HL-60 (cell line): ENCODE measurements at regions not wholly inside any gene's neighbourhood (a gene's known extent, or its start where the extent isn't known, plus 50 kb on each side); places are given as distances from the start of the nearest gene placed in this dataset.

Source experiments
- DNase-seq, 2 experiments: peaks; one replicate each; pipeline ENCODE4 v3.0.0-alpha.2; 2010 to 2020; ENCODE audit warnings: low read depth in 1 of 2, low spot score in 1 of 2
- H3K27ac ChIP-seq: fragments of 250-450 bp; sonication (Bioruptor Pico); replicated peaks from 2 replicates; pipeline ENCODE4 v1.5.1; 2020; ENCODE audit warnings: mild to moderate bottlenecking, moderate library complexity
- H3K27me3 ChIP-seq: fragments of 250-450 bp; sonication (Bioruptor Pico); 2 replicates; pipeline ENCODE4 v1.5.1; 2021; ENCODE audit warnings: mild to moderate bottlenecking, moderate library complexity; ENCODE audit not compliant: insufficient read depth, poor library complexity, severe bottlenecking
- H3K4me3 ChIP-seq: replicated peaks from 2 replicates; pipeline ENCODE4 v1.5.1; 2011; ENCODE audit warnings: mild to moderate bottlenecking, control low read depth, low read length; ENCODE audit not compliant: insufficient read depth
- CTCF ChIP-seq: IDR thresholded peaks from one replicate; pipeline ENCODE4 v1.5.1; 2011; ENCODE audit warnings: low read length, control low read depth, inconsistent platforms; ENCODE audit not compliant: insufficient read depth
- GABPA ChIP-seq: IDR thresholded peaks from 2 replicates; pipeline ENCODE4 v1.6.1; 2012; ENCODE audit warnings: low read depth
- POLR2AphosphoS5 ChIP-seq: IDR thresholded peaks from 2 replicates; pipeline ENCODE4 v1.6.1; 2012; ENCODE audit warnings: low read depth
- REST ChIP-seq: IDR thresholded peaks from 2 replicates; pipeline ENCODE4 v1.6.1; 2012; ENCODE audit warnings: low read depth; ENCODE audit not compliant: insufficient replicate concordance
- SPI1 ChIP-seq: IDR thresholded peaks from 2 replicates; pipeline ENCODE4 v1.6.1; 2012; ENCODE audit warnings: low read depth, mild to moderate bottlenecking, borderline replicate concordance

GRCh38 chr15:24746094-24746493, 70.5 kb downstream of the NPAP1 start:
- DNase-seq = no peak
- no peak for TF ChIP-seq CTCF
- no peak for TF ChIP-seq REST
- no peak for TF ChIP-seq POLR2AphosphoS5
- TF ChIP-seq GABPA = no peak
- Histone ChIP-seq H3K4me3 (no peak overlapping the region), H3K27ac (no peak overlapping the region), H3K27me3 (no peaks in the 10 kb centered on the region)

GRCh38 chr15:24747376-24747775, 71.8 kb downstream of the NPAP1 start:
- Histone ChIP-seq H3K27ac (no peak overlapping the region), H3K27me3 (no peaks in the 10 kb centered on the region), H3K4me3 (no peak overlapping the region)
- DNase-seq = no peak
- TF ChIP-seq CTCF = no peak
- TF ChIP-seq REST = no peak
- TF ChIP-seq SPI1 = no peak
- TF ChIP-seq GABPA = no peak
- TF ChIP-seq POLR2AphosphoS5 = no peak

- DNase-seq = no peak
- no peak for TF ChIP-seq SPI1
- TF ChIP-seq REST = peak; percentile 61
- no peak for TF ChIP-seq GABPA
- H3K4me3 ChIP-seq = no peak overlapping the region
- H3K27me3 ChIP-seq = no peaks in the 10 kb centered on the region
- no peak overlapping the region for H3K27ac ChIP-seq
These were observed 73.4 kb downstream of the NPAP1 start for GRCh38 chr15:24748812-24749439.
